ENCODE measurements at regions not wholly inside any gene's neighbourhood (a gene's known extent, or its start where the extent isn't known, plus 50 kb on each side); places are given as distances from the start of the nearest gene placed in this dataset. TPM values are rescaled to one million over a fixed set of nuclear protein-coding genes. Genes with fewer than 3 reads are reported as not detected.

Small RNAs in the stretch of these regions (small RNA-seq; reads per million reads assigned to genes)
- not detected for gene MIR378G (ENCODE audit: insufficient read depth)

Measured in neuronal stem cell (in vitro differentiated cells).